IgD-negative memory B cell (primary cell): ENCODE measurements at regions not wholly inside any gene's neighbourhood (a gene's known extent, or its start where the extent isn't known, plus 50 kb on each side); places are given as distances from the start of the nearest gene placed in this dataset.
A peak's percentile ranks its signal among the peaks of the same experiment; 100 is the strongest.
"Not testable (repeated sequence)": the region's sequence is repeated elsewhere in the genome, so short reads cannot be mapped to it uniquely, and the experiment has no call there.

Experiments used
- H3K27ac Mint-ChIP-seq, 3 donors: one replicate each; pipeline ENCODE4 v1.8.0; 2020 to 2022; ENCODE audit warnings: mild to moderate bottlenecking in 3 of 3, mixed read lengths in 3 of 3, moderate library complexity in 1 of 3
- H3K27me3 Mint-ChIP-seq: one replicate; pipeline ENCODE4 v1.8.0; 2021; ENCODE audit warnings: mixed read lengths
- H3K36me3 Mint-ChIP-seq: one replicate; pipeline ENCODE4 v1.8.0; 2020; ENCODE audit warnings: mild to moderate bottlenecking, mixed read lengths
- H3K4me1 Mint-ChIP-seq, 3 donors: one replicate each; pipeline ENCODE4 v1.8.0; 2020 to 2022; ENCODE audit warnings: mixed read lengths in 3 of 3, mild to moderate bottlenecking in 1 of 3
- H3K4me3 Mint-ChIP-seq, 4 donors: one replicate each; pipeline ENCODE4 v1.8.0; 2020 to 2022; ENCODE audit warnings: mild to moderate bottlenecking in 4 of 4, mixed read lengths in 4 of 4, moderate library complexity in 3 of 4
- H3K9me3 Mint-ChIP-seq, 3 donors: one replicate each; pipeline ENCODE4 v1.8.0; 2020 to 2021; ENCODE audit warnings: mixed read lengths in 3 of 3, mild to moderate bottlenecking in 1 of 3

DNA sequence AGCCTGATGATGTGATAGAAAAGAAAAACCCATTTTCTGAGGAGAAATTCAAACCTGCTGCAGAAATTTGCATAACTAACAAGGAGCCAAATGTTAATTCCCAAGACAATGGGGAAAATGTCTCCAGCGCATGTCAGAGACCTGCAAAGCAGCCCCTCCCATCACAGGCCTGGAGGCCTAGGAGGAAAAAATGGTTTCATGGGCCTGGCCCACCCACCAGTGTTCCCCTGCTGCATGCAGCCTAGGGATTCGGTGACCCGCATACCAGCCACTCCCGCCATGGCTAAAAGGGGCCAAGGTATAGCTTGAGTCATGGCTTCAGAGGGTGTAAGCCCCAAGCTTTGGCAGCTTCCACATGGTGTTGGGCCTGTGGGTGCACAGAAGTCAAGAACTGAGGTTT, 147.7 kb upstream of the SLC24A3 start:
- not testable (repeated sequence) for H3K27me3 Mint-ChIP-seq, H3K4me3 Mint-ChIP-seq, H3K27ac Mint-ChIP-seq, H3K4me1 Mint-ChIP-seq, H3K36me3 Mint-ChIP-seq
- H3K9me3 Mint-ChIP-seq, result peaks cover 10 to 42% (median 26%) of the 10 kb centered on the region in 3 donors

GRCh38 chr20:19067986-19068385, 144.5 kb upstream of the SLC24A3 start:
- peaks cover 5 to 19% (median 6%) of the 10 kb centered on the region in 3 donors for H3K4me1 Mint-ChIP-seq
- peaks cover 2% of the 10 kb centered on the region for H3K27me3 Mint-ChIP-seq
- H3K9me3 Mint-ChIP-seq, result peaks cover 7 to 25% (median 17%) of the 10 kb centered on the region in 3 donors
- no peak overlapping the region for H3K4me3 Mint-ChIP-seq
- H3K27ac Mint-ChIP-seq, result no peak overlapping the region
- H3K36me3 Mint-ChIP-seq, result peaks cover 4% of the 10 kb centered on the region

GRCh38 chr20:19070026-19070425, 142.4 kb upstream of the SLC24A3 start:
- peaks cover 2% of the 10 kb centered on the region for H3K27me3 Mint-ChIP-seq
- H3K9me3 Mint-ChIP-seq, result peaks cover 2 to 18% (median 8%) of the 10 kb centered on the region in 3 donors
- no peak overlapping the region for H3K4me3 Mint-ChIP-seq
- H3K4me1 Mint-ChIP-seq, result peaks cover 6 to 25% (median 9%) of the 10 kb centered on the region in 3 donors
- H3K36me3 Mint-ChIP-seq, result no peaks in the 10 kb centered on the region
- H3K27ac Mint-ChIP-seq, result peak overlapping the region in 1 of 3 donors; percentile 86

- peaks cover 2 to 12% (median 5%) of the 10 kb centered on the region in 3 donors for H3K9me3 Mint-ChIP-seq
- H3K4me1 Mint-ChIP-seq, result peaks cover 11 to 30% (median 11%) of the 10 kb centered on the region in 3 donors
- H3K27ac Mint-ChIP-seq, result peak overlapping the region in 1 of 3 donors; percentile 86
- peaks cover 2% of the 10 kb centered on the region for H3K27me3 Mint-ChIP-seq
- peak overlapping the region in 1 of 4 donors; percentile 53 for H3K4me3 Mint-ChIP-seq
- no peaks in the 10 kb centered on the region for H3K36me3 Mint-ChIP-seq
These were observed 141.6 kb upstream of the SLC24A3 start for GRCh38 chr20:19070681-19071445.

DNA sequence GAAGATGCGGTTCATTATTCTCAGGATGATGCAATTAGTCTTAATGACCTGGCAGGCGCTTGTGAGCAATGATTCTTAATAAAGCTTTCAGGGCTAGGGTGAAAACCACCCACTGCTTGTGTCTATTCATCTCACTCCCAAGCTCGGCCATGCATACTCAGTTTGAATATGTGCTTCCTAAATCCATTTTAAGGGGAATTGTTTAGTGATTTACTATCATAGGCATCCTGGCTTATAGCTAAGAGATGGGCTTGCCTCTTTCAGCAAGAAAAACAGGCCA, 141.1 kb upstream of the SLC24A3 start:
- H3K27ac Mint-ChIP-seq, result peak overlapping the region in 1 of 3 donors; percentile 86
- peaks cover 2 to 9% (median 2%) of the 10 kb centered on the region in 3 donors for H3K9me3 Mint-ChIP-seq
- no peaks in the 10 kb centered on the region for H3K36me3 Mint-ChIP-seq
- H3K4me3 Mint-ChIP-seq, result no peak overlapping the region
- H3K4me1 Mint-ChIP-seq, result peaks cover 11 to 33% (median 12%) of the 10 kb centered on the region in 3 donors
- H3K27me3 Mint-ChIP-seq, result peaks cover 2% of the 10 kb centered on the region

GRCh38 chr20:19071902-19072498, 140.4 kb upstream of the SLC24A3 start:
- no peaks in the 10 kb centered on the region for H3K36me3 Mint-ChIP-seq
- H3K27me3 Mint-ChIP-seq, result peaks cover 2% of the 10 kb centered on the region
- no peak overlapping the region for H3K27ac Mint-ChIP-seq
- H3K4me3 Mint-ChIP-seq, result no peak overlapping the region
- H3K4me1 Mint-ChIP-seq, result peaks cover 11 to 33% (median 12%) of the 10 kb centered on the region in 3 donors
- peaks cover 2 to 5% (median 2%) of the 10 kb centered on the region in 3 donors for H3K9me3 Mint-ChIP-seq

- no peak overlapping the region for H3K4me3 Mint-ChIP-seq
- H3K27me3 Mint-ChIP-seq, result peaks cover 2% of the 10 kb centered on the region
- no peak overlapping the region for H3K27ac Mint-ChIP-seq
- no peaks in the 10 kb centered on the region for H3K36me3 Mint-ChIP-seq
- H3K9me3 Mint-ChIP-seq, result peaks cover 2 to 4% (median 2%) of the 10 kb centered on the region in 3 donors
- peaks cover 11 to 36% (median 12%) of the 10 kb centered on the region in 3 donors for H3K4me1 Mint-ChIP-seq
These were observed 139.5 kb upstream of the SLC24A3 start for GRCh38 chr20:19072988-19073387.

DNA sequence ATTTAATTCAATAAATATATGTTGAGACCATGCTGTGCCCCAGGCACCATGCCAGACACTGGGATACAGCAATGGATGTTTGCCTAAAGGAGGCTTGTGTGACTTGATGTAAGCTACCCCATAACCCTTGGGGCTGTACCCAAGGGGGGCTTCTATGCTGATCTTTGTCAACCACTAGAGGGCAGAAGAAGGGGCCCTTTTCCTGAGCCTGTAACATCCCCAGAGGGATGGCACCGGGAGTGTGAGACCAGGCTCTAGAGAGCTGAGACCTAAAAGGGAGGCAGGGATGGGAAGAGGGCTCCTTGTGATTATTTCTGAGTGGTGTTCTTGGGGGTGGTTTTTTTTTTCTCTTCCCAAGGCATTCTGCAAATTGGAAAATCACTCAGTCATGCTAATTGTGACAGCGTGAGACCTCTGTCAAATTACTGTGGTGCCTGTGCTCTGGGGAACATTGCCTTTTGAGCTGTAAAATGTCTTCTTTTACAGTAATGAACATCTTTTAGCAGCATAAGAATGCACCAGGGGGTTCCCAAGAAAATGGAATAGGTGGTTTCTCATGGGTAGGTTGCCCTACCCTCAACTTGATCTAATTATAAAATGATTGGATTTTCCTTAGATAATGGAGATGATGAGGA, 138.7 kb upstream of the SLC24A3 start:
- H3K9me3 Mint-ChIP-seq, result peaks cover 2 to 4% (median 2%) of the 10 kb centered on the region in 3 donors
- no peak overlapping the region for H3K4me3 Mint-ChIP-seq
- H3K27me3 Mint-ChIP-seq, result peaks cover 2% of the 10 kb centered on the region
- H3K27ac Mint-ChIP-seq, result no peak overlapping the region
- no peaks in the 10 kb centered on the region for H3K36me3 Mint-ChIP-seq
- peaks cover 11 to 36% (median 12%) of the 10 kb centered on the region in 3 donors for H3K4me1 Mint-ChIP-seq

GRCh38 chr20:19074356-19074755, 138.1 kb upstream of the SLC24A3 start:
- Mint-ChIP-seq H3K4me1 (peaks cover 11 to 36% (median 12%) of the 10 kb centered on the region in 3 donors), H3K27me3 (peaks cover 1% of the 10 kb centered on the region), H3K9me3 (peaks cover 2 to 4% (median 2%) of the 10 kb centered on the region in 3 donors), H3K4me3 (no peak overlapping the region), H3K36me3 (no peaks in the 10 kb centered on the region), H3K27ac (no peak overlapping the region)

DNA sequence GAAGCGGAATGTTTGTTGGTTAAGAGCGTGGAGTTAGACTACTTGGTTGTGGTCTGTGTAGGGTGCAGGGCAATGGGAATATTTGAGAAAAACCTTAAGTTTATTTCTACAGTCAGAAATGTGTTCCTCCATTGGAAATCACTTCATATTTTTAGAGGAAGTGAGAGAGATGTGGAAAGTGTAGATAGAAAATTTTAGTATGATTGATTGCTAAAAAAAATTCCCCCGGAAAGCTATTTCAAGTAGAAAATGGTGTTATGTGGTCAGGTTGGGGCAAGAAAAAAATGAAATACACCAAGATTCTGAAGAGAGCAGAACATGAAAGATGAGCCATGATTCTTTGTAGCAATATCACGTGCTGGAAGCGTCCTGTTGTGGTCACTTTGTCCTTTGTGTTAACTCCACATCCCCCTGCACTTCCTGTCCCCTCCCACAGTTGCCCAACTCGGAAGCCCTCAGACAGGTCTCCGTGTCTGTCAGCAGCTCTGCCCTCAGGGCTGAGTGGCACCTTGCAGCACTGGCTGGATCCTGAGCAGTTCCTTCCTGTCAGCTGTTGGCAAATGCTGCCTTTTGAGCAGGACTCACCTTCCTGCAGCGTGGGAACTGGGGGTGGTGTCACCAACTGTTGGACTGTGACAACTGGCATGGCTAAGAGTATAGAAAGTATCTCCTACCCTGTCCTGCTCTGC, 137.5 kb upstream of the SLC24A3 start:
- no peak overlapping the region for H3K27ac Mint-ChIP-seq
- no peaks in the 10 kb centered on the region for H3K36me3 Mint-ChIP-seq
- H3K27me3 Mint-ChIP-seq, result no peaks in the 10 kb centered on the region
- peaks cover 0 to 2% (median 0%) of the 10 kb centered on the region in 3 donors for H3K9me3 Mint-ChIP-seq
- peaks cover 11 to 34% (median 12%) of the 10 kb centered on the region in 3 donors for H3K4me1 Mint-ChIP-seq
- H3K4me3 Mint-ChIP-seq, result peak overlapping the region in 3 of 4 donors; percentile 0 to 34 (median 1)

- peaks cover 0 to 6% (median 0%) of the 10 kb centered on the region in 3 donors for H3K9me3 Mint-ChIP-seq
- H3K27me3 Mint-ChIP-seq, result no peaks in the 10 kb centered on the region
- H3K27ac Mint-ChIP-seq, result no peak overlapping the region
- no peaks in the 10 kb centered on the region for H3K36me3 Mint-ChIP-seq
- peaks cover 6 to 17% (median 6%) of the 10 kb centered on the region in 3 donors for H3K4me1 Mint-ChIP-seq
- no peak overlapping the region for H3K4me3 Mint-ChIP-seq
These were observed 134.8 kb upstream of the SLC24A3 start for GRCh38 chr20:19077370-19078220.

DNA sequence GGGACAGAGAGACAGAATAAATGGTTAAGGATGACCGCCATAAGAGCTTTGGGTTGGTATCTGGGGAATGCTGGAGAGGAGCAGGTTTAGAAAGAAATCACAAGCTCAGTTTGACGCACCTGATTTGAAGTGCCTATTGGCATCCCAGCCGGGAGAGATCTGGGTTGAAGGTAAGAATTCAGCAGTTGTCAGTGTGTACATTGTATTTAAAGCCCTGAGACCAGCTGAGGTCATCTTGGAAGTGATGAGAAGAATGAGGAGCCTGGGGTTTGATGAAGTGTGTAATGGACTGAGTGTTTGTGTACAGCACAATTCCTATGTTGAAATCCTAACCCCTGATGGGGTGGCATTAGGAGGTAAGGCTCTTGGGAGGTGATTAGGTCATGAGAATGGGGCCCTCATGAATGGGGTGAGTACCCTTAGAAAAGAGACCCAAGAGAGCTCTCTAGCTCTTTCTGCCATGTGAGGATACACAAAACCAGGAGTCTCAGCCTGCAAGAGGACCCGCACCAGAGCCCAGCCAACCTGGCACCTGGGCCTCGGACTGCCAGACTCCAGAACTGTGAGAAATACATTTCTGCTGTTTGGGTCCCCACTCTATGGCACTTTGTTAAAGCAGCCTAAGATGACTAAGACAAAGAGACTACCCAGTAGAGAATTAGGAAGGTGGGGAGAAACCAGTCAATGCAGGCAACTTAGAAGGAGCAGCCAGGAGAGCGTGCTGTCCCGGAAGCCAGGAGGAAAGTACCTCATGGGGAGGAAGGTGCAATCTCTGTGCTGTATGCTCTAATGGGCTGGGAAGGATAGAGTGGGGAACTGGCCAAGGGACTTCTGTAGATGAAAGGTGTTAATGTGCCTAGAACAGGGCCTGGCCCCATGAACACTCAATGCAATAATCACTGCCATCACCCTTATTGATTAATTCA, 133.7 kb upstream of the SLC24A3 start:
- H3K27me3 Mint-ChIP-seq, result no peaks in the 10 kb centered on the region
- H3K4me3 Mint-ChIP-seq, result peak overlapping the region in 1 of 4 donors; percentile 12
- H3K36me3 Mint-ChIP-seq, result no peaks in the 10 kb centered on the region
- no peak overlapping the region for H3K27ac Mint-ChIP-seq
- peaks cover 0 to 8% (median 0%) of the 10 kb centered on the region in 3 donors for H3K9me3 Mint-ChIP-seq
- H3K4me1 Mint-ChIP-seq, result peaks cover 6 to 16% (median 6%) of the 10 kb centered on the region in 3 donors

- Mint-ChIP-seq H3K27ac (no peak overlapping the region), H3K4me1 (peaks cover 4 to 14% (median 6%) of the 10 kb centered on the region in 3 donors), H3K4me3 (no peak overlapping the region)
These were observed 132.7 kb upstream of the SLC24A3 start for GRCh38 chr20:19079536-19080299.

More at GRCh38 chr20:19079536-19080299, 132.7 kb upstream of the SLC24A3 start:
- Mint-ChIP-seq H3K27me3 (no peaks in the 10 kb centered on the region), H3K36me3 (no peaks in the 10 kb centered on the region), H3K9me3 (peaks cover 0 to 8% (median 0%) of the 10 kb centered on the region in 3 donors)
